Neutrophil (primary cell): ENCODE measurements at regions not wholly inside any gene's neighbourhood (a gene's known extent, or its start where the extent isn't known, plus 50 kb on each side); places are given as distances from the start of the nearest gene placed in this dataset.

Experiments
- H3K27ac ChIP-seq: fragments of 200-600 bp; sonication (generic); 2 replicates; pipeline ENCODE4 v1.5.1; 2016; ENCODE audit warnings: mild to moderate bottlenecking, moderate library complexity
- H3K27me3 ChIP-seq: fragments of 200-600 bp; sonication (generic); 2 replicates; pipeline ENCODE4 v1.6.0; 2016; ENCODE audit warnings: mild to moderate bottlenecking
- H3K36me3 ChIP-seq: fragments of 200-600 bp; sonication (generic); 2 replicates; pipeline ENCODE4 v1.5.1; 2017
- H3K4me1 ChIP-seq, 2 experiments: fragments of 200-600 bp in 1 of 2; sonication (generic) in 1 of 2; 1 replicate in 1 of 2; 2 replicates in 1 of 2; pipeline versions ENCODE4 v1.5.1 to v1.6.1; 2013 to 2016; ENCODE audit warnings: low read depth in 1 of 2, low read length in 1 of 2, mild to moderate bottlenecking in 1 of 2, moderate library complexity in 1 of 2; ENCODE audit not compliant: control insufficient read depth in 1 of 2, insufficient read depth in 1 of 2
- H3K4me3 ChIP-seq, 2 experiments: fragments of 200-600 bp in 1 of 2; sonication (generic) in 1 of 2; 1 replicate in 1 of 2; 2 replicates in 1 of 2; pipeline ENCODE4 v1.5.1; 2013 to 2016; ENCODE audit warnings: low read depth in 1 of 2, low read length in 1 of 2, mild to moderate bottlenecking in 1 of 2, moderate library complexity in 1 of 2
- H3K9me3 ChIP-seq: fragments of 200-600 bp; sonication (generic); 2 replicates; pipeline ENCODE4 v1.5.1; 2016
- CTCF ChIP-seq: fragments of 200-600 bp; sonication (generic); IDR thresholded peaks from 2 replicates; pipeline ENCODE4 v1.5.1; 2016; ENCODE audit warnings: antibody characterized with exemption

- no peak for TF ChIP-seq CTCF
- H3K9me3 ChIP-seq: no peaks in the 10 kb centered on the region
- H3K4me3 ChIP-seq: no peak overlapping the region
- H3K36me3 ChIP-seq: no peaks in the 10 kb centered on the region
- no peak overlapping the region for H3K27ac ChIP-seq
- peaks cover 29 to 31% of the 10 kb centered on the region in 2 experiments for H3K4me1 ChIP-seq
- no peaks in the 10 kb centered on the region for H3K27me3 ChIP-seq
Measured at GRCh38 chr10:78639629-78640028, 429.1 kb upstream of the ZMIZ1 start.

- no peak overlapping the region for H3K4me3 ChIP-seq
- TF ChIP-seq CTCF: no peak
- H3K27ac ChIP-seq: peak overlapping the region; percentile 28
- no peaks in the 10 kb centered on the region for H3K9me3 ChIP-seq
- H3K36me3 ChIP-seq: no peaks in the 10 kb centered on the region
- peaks cover 32 to 40% of the 10 kb centered on the region in 2 experiments for H3K4me1 ChIP-seq
- H3K27me3 ChIP-seq: no peaks in the 10 kb centered on the region
Measured at GRCh38 chr10:78640796-78641636, 427.8 kb upstream of the ZMIZ1 start.

- H3K36me3 ChIP-seq: no peaks in the 10 kb centered on the region
- peak overlapping the region; percentile 28 for H3K27ac ChIP-seq
- H3K9me3 ChIP-seq: no peaks in the 10 kb centered on the region
- no peaks in the 10 kb centered on the region for H3K27me3 ChIP-seq
- no peak for TF ChIP-seq CTCF
- peaks cover 32 to 40% of the 10 kb centered on the region in 2 experiments for H3K4me1 ChIP-seq
- no peak overlapping the region for H3K4me3 ChIP-seq
Measured at GRCh38 chr10:78641693-78642092, 427.1 kb upstream of the ZMIZ1 start.

- H3K27ac ChIP-seq: no peak overlapping the region
- H3K27me3 ChIP-seq: no peaks in the 10 kb centered on the region
- H3K4me3 ChIP-seq: no peak overlapping the region
- no peaks in the 10 kb centered on the region for H3K9me3 ChIP-seq
- H3K36me3 ChIP-seq: no peaks in the 10 kb centered on the region
- H3K4me1 ChIP-seq: peaks cover 32 to 40% of the 10 kb centered on the region in 2 experiments
- no peak for TF ChIP-seq CTCF
Measured at GRCh38 chr10:78642269-78642816, 426.4 kb upstream of the ZMIZ1 start.

GRCh38 chr10:78643513-78643912, 425.3 kb upstream of the ZMIZ1 start:
- Histone ChIP-seq H3K27ac (no peak overlapping the region), H3K4me1 (peaks cover 32 to 40% of the 10 kb centered on the region in 2 experiments), H3K9me3 (no peaks in the 10 kb centered on the region), H3K27me3 (no peaks in the 10 kb centered on the region), H3K36me3 (no peaks in the 10 kb centered on the region), H3K4me3 (no peak overlapping the region)
- no peak for TF ChIP-seq CTCF
